Spleen (tissue), 11 donors: ENCODE measurements at regions not wholly inside any gene's neighbourhood (a gene's known extent, or its start where the extent isn't known, plus 50 kb on each side); places are given as distances from the start of the nearest gene placed in this dataset.
"Not testable (repeated sequence)": the region's sequence is repeated elsewhere in the genome, so short reads cannot be mapped to it uniquely, and the experiment has no call there.

Source experiments
- DNase-seq: peaks from one replicate; pipeline ENCODE4 v3.0.0-alpha.2; 2020
- H3K27ac ChIP-seq, 8 donors: fragments of 200-600 bp; sonication (generic) in 7 of 8; 1 replicate in 4 of 8; 2 replicates in 4 of 8; pipeline versions ENCODE4 v1.5.0 to v1.8.0; 2016 to 2021; ENCODE audit warnings: inconsistent platforms in 4 of 8, mild to moderate bottlenecking in 4 of 8, moderate library complexity in 1 of 8
- H3K27me3 ChIP-seq, 7 donors: fragments of 200-600 bp; sonication (generic) in 6 of 7; replicated peaks in 1 of 7; 1 replicate in 4 of 7; 2 replicates in 3 of 7; pipeline versions ENCODE4 v1.5.0 to v1.8.0; 2016 to 2021; ENCODE audit warnings: inconsistent platforms in 3 of 7, mild to moderate bottlenecking in 1 of 7
- H3K36me3 ChIP-seq, 6 donors: fragments of 200-600 bp; sonication (generic) in 5 of 6; 1 replicate in 4 of 6; 2 replicates in 2 of 6; pipeline versions ENCODE4 v1.5.0 to v1.8.0; 2016 to 2021; ENCODE audit warnings: inconsistent platforms in 2 of 6
- H3K4me1 ChIP-seq, 6 donors: fragments of 200-600 bp; sonication (generic) in 5 of 6; 1 replicate in 3 of 6; 2 replicates in 3 of 6; pipeline versions ENCODE4 v1.5.0 to v1.8.0; 2016 to 2021; ENCODE audit warnings: inconsistent platforms in 3 of 6
- H3K4me3 ChIP-seq, 8 donors: fragments of 200-600 bp; sonication (generic) in 7 of 8; 1 replicate in 4 of 8; 2 replicates in 4 of 8; pipeline versions ENCODE4 v1.5.0 to v1.8.0; 2016 to 2021; ENCODE audit warnings: inconsistent platforms in 4 of 8, mild to moderate bottlenecking in 4 of 8, moderate library complexity in 2 of 8
- H3K9me3 ChIP-seq, 8 donors: fragments of 200-600 bp; sonication (generic) in 7 of 8; 1 replicate in 4 of 8; 2 replicates in 4 of 8; pipeline versions ENCODE4 v1.5.0 to v1.8.0; 2016 to 2021; ENCODE audit warnings: inconsistent platforms in 4 of 8
- CTCF ChIP-seq, 11 experiments: fragments of 200-600 bp in 7 of 11; fragments of 450-650 bp in 4 of 11; sonication (generic) in 4 of 11; IDR thresholded peaks in 8 of 11; conservative IDR thresholded peaks in 3 of 11; 1 replicate in 7 of 11; 2 replicates in 4 of 11; pipeline versions ENCODE4 v1.4.0 to v1.8.0; 2016 to 2021; ENCODE audit warnings: antibody characterized with exemption in 11 of 11, inconsistent platforms in 4 of 11, mild to moderate bottlenecking in 1 of 11
- POLR2A ChIP-seq, 3 donors: fragments of 450-650 bp; IDR thresholded peaks; one replicate each; pipeline ENCODE4 v1.5.1; 2017; ENCODE audit warnings: antibody characterized with exemption in 3 of 3, mild to moderate bottlenecking in 1 of 3
- POLR2AphosphoS5 ChIP-seq, 3 donors: sonication (generic); formaldehyde crosslinking; IDR thresholded peaks; one replicate each; pipeline ENCODE4 v1.5.1; 2017; ENCODE audit warnings: antibody characterized with exemption in 3 of 3
- WGBS, 5 donors: extraction: QIAGEN DNeasy Blood & Tissue Kit in 3 of 5; methylation state at CpG; one replicate each; pipeline versions ENCODE4 v1.1.5 to v1.1.7; 2013 to 2018; 5-methylcytosine and 5-hydroxymethylcytosine counted together
- intact Hi-C: fragments of 100-400 bp; cut with DNase I; formaldehyde crosslinking; loops from one replicate; pipeline ENCODE4 v1.15.0; 2023; ENCODE audit warnings: low total_unique reads
- donor health status: healthy with polysubstance abuse.
- donor health status: DM: no; HTN: no; CAD: no; lungs with moderate emphysema.
- donor health status: DM: no; HTN: no; CAD: no.
- donor health status: Bipolar disorder and iron deficiency.
- donor health status: healthy.
- donor health status: DM: no; HTN: no; CAD: no.
- donor health status: DM: yes; HTN: yes; CAD: no.

GRCh38 chr12:5114436-5114835, 70.8 kb downstream of the KCNA5 start:
- intact Hi-C loops: no loop called here
- Histone ChIP-seq H3K4me1 (no peaks in the 10 kb centered on the region), H3K4me3 (no peak overlapping the region), H3K36me3 (no peaks in the 10 kb centered on the region), H3K27ac (no peak overlapping the region), H3K9me3 (no peaks in the 10 kb centered on the region), H3K27me3 (peaks cover 0 to 7% (median 0%) of the 10 kb centered on the region in 7 donors)
- TF ChIP-seq CTCF (IDR thresholded peaks at IDR 0.05 in 8 of 11, conservative IDR thresholded peaks at IDR 0.05 in 3 of 11): no peak
- TF ChIP-seq POLR2AphosphoS5 (IDR thresholded peaks at IDR 0.05): no peak
- TF ChIP-seq POLR2A (IDR thresholded peaks at IDR 0.05): no peak
- DNase-seq: no peak
- 47 to 56% (median 52%) methylated on average over 7 of the region's 7 CpGs for WGBS, 5 donors

GRCh38 chr12:5121784-5122183, 78.1 kb downstream of the KCNA5 start:
- DNase-seq, H3K4me1 ChIP-seq, H3K4me3 ChIP-seq, H3K27me3 ChIP-seq, H3K9me3 ChIP-seq, intact Hi-C loops, H3K36me3 ChIP-seq, H3K27ac ChIP-seq: not testable (repeated sequence)
- 68% methylated on average over 12 of the region's 20 CpGs; no CpG with 5 or more reads in 4 of the 5 donors for WGBS, 5 donors

GRCh38 chr12:5122256-5122831, 78.7 kb downstream of the KCNA5 start:
- WGBS, 5 donors: 93 to 98% (median 96%) methylated on average over 7 to 9 of the region's 14 CpGs
- H3K4me3 ChIP-seq, intact Hi-C loops, H3K9me3 ChIP-seq, DNase-seq, H3K4me1 ChIP-seq, H3K27me3 ChIP-seq, H3K36me3 ChIP-seq, H3K27ac ChIP-seq: not testable (repeated sequence)

- 90 to 94% (median 93%) methylated on average over 2 of the region's 2 CpGs for WGBS, 5 donors
- intact Hi-C loops: no loop called here
- Histone ChIP-seq H3K27me3 (no peaks in the 10 kb centered on the region), H3K4me3 (no peak overlapping the region), H3K4me1 (no peaks in the 10 kb centered on the region), H3K36me3 (no peaks in the 10 kb centered on the region), H3K9me3 (no peaks in the 10 kb centered on the region), H3K27ac (no peak overlapping the region)
- TF ChIP-seq POLR2A (IDR thresholded peaks at IDR 0.05) (no peak), CTCF (IDR thresholded peaks at IDR 0.05 in 8 of 11, conservative IDR thresholded peaks at IDR 0.05 in 3 of 11) (no peak), POLR2AphosphoS5 (IDR thresholded peaks at IDR 0.05) (no peak)
- no peak for DNase-seq
Observed at GRCh38 chr12:5123921-5124320, 80.2 kb downstream of the KCNA5 start.

GRCh38 chr12:5124401-5124800, 80.7 kb downstream of the KCNA5 start:
- Histone ChIP-seq H3K27me3 (no peaks in the 10 kb centered on the region), H3K4me1 (no peaks in the 10 kb centered on the region), H3K36me3 (no peaks in the 10 kb centered on the region), H3K27ac (no peak overlapping the region), H3K4me3 (no peak overlapping the region), H3K9me3 (no peaks in the 10 kb centered on the region)
- no peak for DNase-seq
- intact Hi-C loops: no loop called here
- TF ChIP-seq POLR2AphosphoS5 (IDR thresholded peaks at IDR 0.05) (no peak), CTCF (IDR thresholded peaks at IDR 0.05 in 8 of 11, conservative IDR thresholded peaks at IDR 0.05 in 3 of 11) (no peak), POLR2A (IDR thresholded peaks at IDR 0.05) (no peak)
